CD4-positive, alpha-beta T cell treated with Interleukin-15 for 1 hour (primary cell): ENCODE measurements at regions not wholly inside any gene's neighbourhood (a gene's known extent, or its start where the extent isn't known, plus 50 kb on each side); places are given as distances from the start of the nearest gene placed in this dataset.
"Not testable (repeated sequence)": the region's sequence is repeated elsewhere in the genome, so short reads cannot be mapped to it uniquely, and the experiment has no call there.

ENCODE experiments used
- DNase-seq: peaks from one replicate; pipeline ENCODE4 v3.0.0-alpha.2; 2020

GRCh38 chr2:18063826-18064470 is 185.5 kb downstream of the KCNS3 start:
- DNase-seq: no peak

- no peak for DNase-seq
Measured at GRCh38 chr2:18062892-18063291, 184.4 kb downstream of the KCNS3 start.

- DNase-seq: no peak
Measured at GRCh38 chr2:18061717-18062116, 183.2 kb downstream of the KCNS3 start.

- no peak for DNase-seq
Measured at GRCh38 chr2:18057657-18058056, 179.2 kb downstream of the KCNS3 start.

GRCh38 chr2:18055290-18055689 is 176.8 kb downstream of the KCNS3 start:
- DNase-seq: no peak

- DNase-seq: no peak
Measured at GRCh38 chr2:18050001-18050400, 171.5 kb downstream of the KCNS3 start.

GRCh38 chr2:18049325-18049724 is 170.9 kb downstream of the KCNS3 start:
- DNase-seq: no peak

- no peak for DNase-seq
Measured at GRCh38 chr2:18047896-18048657, 169.6 kb downstream of the KCNS3 start.

GRCh38 chr2:18047213-18047611 is 168.7 kb downstream of the KCNS3 start:
- no peak for DNase-seq

- no peak for DNase-seq
Measured at GRCh38 chr2:18046558-18047212, 168.2 kb downstream of the KCNS3 start.

GRCh38 chr2:18046017-18046416 is 167.6 kb downstream of the KCNS3 start:
- DNase-seq: no peak

GRCh38 chr2:18045230-18045629 is 166.8 kb downstream of the KCNS3 start:
- DNase-seq: no peak

- not testable (repeated sequence) for DNase-seq
Measured at GRCh38 chr2:18017381-18017780, 138.9 kb downstream of the KCNS3 start.

GRCh38 chr2:18009891-18010290 is 131.4 kb downstream of the KCNS3 start:
- DNase-seq: no peak

GRCh38 chr2:18005411-18005810 is 126.9 kb downstream of the KCNS3 start:
- DNase-seq: no peak

- no peak for DNase-seq
Measured at GRCh38 chr2:18001671-18002070, 123.2 kb downstream of the KCNS3 start.

- no peak for DNase-seq
Measured at GRCh38 chr2:17996978-17997377, 118.5 kb downstream of the KCNS3 start.

- DNase-seq: no peak
Measured at GRCh38 chr2:17995593-17995992, 117.1 kb downstream of the KCNS3 start.
